SK-N-SH (cell line): ENCODE measurements at regions not wholly inside any gene's neighbourhood (a gene's known extent, or its start where the extent isn't known, plus 50 kb on each side); places are given as distances from the start of the nearest gene placed in this dataset.

Experiments used
- CTCF ChIA-PET: fragments of 300-600, 350-600 bp; formaldehyde crosslinking; extraction: SDS; loops from one replicate; lab custom pipeline; 2021; lab: Yijun Ruan, JAX
- POLR2A ChIA-PET: fragments of 350-600 bp; sonication (Branson Sonifier 250); formaldehyde crosslinking; extraction: SDS; loops from one replicate; lab custom pipeline; 2020; ENCODE audit warnings: antibody characterized with exemption, inconsistent platforms; lab: Yijun Ruan, JAX
- DNase-seq: peaks from one replicate; pipeline ENCODE4 v3.0.0; 2012
- H2AFZ ChIP-seq: fragments of 200-600 bp; sonication (generic); 2 replicates; pipeline ENCODE4 v1.8.1; 2016; ENCODE audit warnings: antibody characterized with exemption, mild to moderate bottlenecking, low read depth
- H3F3A ChIP-seq: fragments of 200-600 bp; sonication (generic); replicated peaks from 2 replicates; pipeline ENCODE3; 2016; ENCODE audit warnings: antibody characterized with exemption, mild to moderate bottlenecking; ENCODE audit not compliant: insufficient read depth
- H3K27ac ChIP-seq, 2 experiments: fragments of 200-500 bp in 1 of 2; fragments of 200-600 bp in 1 of 2; sonication (Bioruptor generic) in 1 of 2; sonication (generic), shearing (Covaris generic) in 1 of 2; 2 replicates each; pipeline versions ENCODE4 v1.5.1 to v1.6.1; 2014 to 2016; ENCODE audit warnings: low read depth in 2 of 2, inconsistent platforms in 1 of 2, low read length in 1 of 2, mild to moderate bottlenecking in 1 of 2, mixed read lengths in 1 of 2
- H3K27me3 ChIP-seq: fragments of 200-600 bp; sonication (generic), shearing (Covaris generic); 2 replicates; pipeline ENCODE4 v1.6.1; 2016; ENCODE audit warnings: mixed run types; ENCODE audit not compliant: insufficient read depth
- H3K36me3 ChIP-seq, 2 experiments: fragments of 200-500 bp in 1 of 2; fragments of 200-600 bp in 1 of 2; sonication (Bioruptor generic) in 1 of 2; sonication (generic) in 1 of 2; replicated peaks in 1 of 2; 2 replicates each; pipeline versions ENCODE3 to v1.5.1; 2014 to 2016; ENCODE audit warnings: low read length in 1 of 2, mild to moderate bottlenecking in 1 of 2; ENCODE audit not compliant: insufficient read depth in 2 of 2, control insufficient read depth in 1 of 2
- H3K4me1 ChIP-seq, 2 experiments: fragments of 200-500 bp in 1 of 2; fragments of 200-600 bp in 1 of 2; sonication (Bioruptor generic) in 1 of 2; sonication (generic), shearing (Covaris generic) in 1 of 2; 2 replicates each; pipeline versions ENCODE4 v1.5.1 to v1.6.1; 2014 to 2016; ENCODE audit warnings: low read depth in 1 of 2, low read length in 1 of 2, mixed run types in 1 of 2; ENCODE audit not compliant: insufficient read depth in 2 of 2, control insufficient read depth in 1 of 2
- H3K4me2 ChIP-seq: fragments of 200-600 bp; sonication (generic), shearing (Covaris generic); 2 replicates; pipeline ENCODE4 v1.6.1; 2017; ENCODE audit warnings: mixed run types
- H3K4me3 ChIP-seq, 2 experiments: fragments of 200-500 bp in 1 of 2; fragments of 200-600 bp in 1 of 2; sonication (Bioruptor generic) in 1 of 2; sonication (generic), shearing (Covaris generic) in 1 of 2; 2 replicates each; pipeline versions ENCODE4 v1.5.1 to v1.8.1; 2014 to 2016; ENCODE audit warnings: low read depth in 2 of 2, inconsistent platforms in 1 of 2, low read length in 1 of 2, mild to moderate bottlenecking in 1 of 2, mixed read lengths in 1 of 2, moderate library complexity in 1 of 2
- H3K79me2 ChIP-seq: fragments of 200-600 bp; sonication (generic); 2 replicates; pipeline ENCODE4 v1.8.1; 2017; ENCODE audit warnings: mild to moderate bottlenecking; ENCODE audit not compliant: insufficient read depth
- H3K9ac ChIP-seq: fragments of 200-600 bp; sonication (generic); 2 replicates; pipeline ENCODE4 v1.6.1; 2017; ENCODE audit warnings: mixed run types
- H3K9me2 ChIP-seq: fragments of 200-600 bp; sonication (generic); 2 replicates; pipeline ENCODE4 v1.6.1; 2017; ENCODE audit warnings: mixed run types
- H3K9me3 ChIP-seq: fragments of 200-600 bp; sonication (generic); 2 replicates; pipeline ENCODE4 v1.6.1; 2017; ENCODE audit warnings: mixed run types, mild to moderate bottlenecking, moderate library complexity
- H4K20me1 ChIP-seq: fragments of 200-600 bp; sonication (generic); 2 replicates; pipeline ENCODE4 v1.6.1; 2017; ENCODE audit warnings: mild to moderate bottlenecking, mixed run types; ENCODE audit not compliant: insufficient read depth
- CHD2 ChIP-seq: fragments of 150-350 bp; IDR thresholded peaks from 2 replicates; pipeline ENCODE4 v1.6.1; 2018; ENCODE audit warnings: low read length; ENCODE audit not compliant: partially characterized antibody
- EP300 ChIP-seq, 2 experiments: IDR thresholded peaks; 2 replicates each; pipeline versions ENCODE4 v1.4.0 to v1.6.1; 2012; ENCODE audit warnings: borderline replicate concordance in 1 of 2, low read depth in 1 of 2, low read length in 1 of 2
- FOSL2 ChIP-seq: IDR thresholded peaks from 2 replicates; pipeline ENCODE4 v1.4.0; 2012; ENCODE audit warnings: low read depth, mild to moderate bottlenecking, moderate library complexity, borderline replicate concordance
- FOXJ3 ChIP-seq: sonication (generic); formaldehyde crosslinking; IDR thresholded peaks from 2 replicates; pipeline ENCODE4 v1.5.1; 2020; ENCODE audit warnings: mild to moderate bottlenecking, missing genetic modification reagents
- GABPA ChIP-seq: IDR thresholded peaks from 2 replicates; pipeline ENCODE4 v1.4.0; 2012; ENCODE audit warnings: low read depth, mild to moderate bottlenecking
- GATA2 ChIP-seq: sonication (generic); formaldehyde crosslinking; IDR thresholded peaks from 2 replicates; pipeline ENCODE4 v1.5.0; 2020; ENCODE audit warnings: mild to moderate bottlenecking, missing genetic modification reagents
- JUND ChIP-seq: IDR thresholded peaks from 2 replicates; pipeline ENCODE4 v1.4.0; 2012
- MEF2A ChIP-seq: IDR thresholded peaks from 2 replicates; pipeline ENCODE4 v1.4.0; 2012; ENCODE audit warnings: low read depth, borderline replicate concordance
- NFIC ChIP-seq: IDR thresholded peaks from 2 replicates; pipeline ENCODE4 v1.4.0; 2012; ENCODE audit warnings: borderline replicate concordance
- RFX5 ChIP-seq: IDR thresholded peaks from 2 replicates; pipeline ENCODE4 v1.6.1; 2012; ENCODE audit warnings: mild to moderate bottlenecking, improper control_type of control experiment, low read length
- RXRA ChIP-seq: IDR thresholded peaks from 2 replicates; pipeline ENCODE4 v1.4.0; 2012; ENCODE audit warnings: low read depth, mild to moderate bottlenecking, borderline replicate concordance
- TEAD4 ChIP-seq: IDR thresholded peaks from 2 replicates; pipeline ENCODE4 v1.4.0; 2012; ENCODE audit warnings: mild to moderate bottlenecking, borderline replicate concordance; ENCODE audit not compliant: insufficient read depth
- YY1 ChIP-seq: IDR thresholded peaks from 2 replicates; pipeline ENCODE4 v1.4.0; 2012; ENCODE audit warnings: low read depth, mild to moderate bottlenecking
- WGBS: methylation state at CpG from one replicate; pipeline ENCODE4 v1.1.6; 2017; ENCODE audit warnings: low lambda C conversion rate; 5-methylcytosine and 5-hydroxymethylcytosine counted together
- TF ChIP-seq, protein P1 (sequence below): IDR thresholded peaks from 2 replicates; pipeline ENCODE4 v1.4.0; 2012; ENCODE audit warnings: low read depth
- TF ChIP-seq, protein P2 (sequence below): fragments of 150-350 bp; IDR thresholded peaks from 2 replicates; pipeline ENCODE4 v1.6.1; 2016; ENCODE audit warnings: mild to moderate bottlenecking, low read depth, low read length
- TF ChIP-seq, protein P3 (sequence below): IDR thresholded peaks from 2 replicates; pipeline ENCODE4 v1.4.0; 2012; ENCODE audit warnings: low read depth, borderline replicate concordance
- TF ChIP-seq, protein P4 (sequence below): IDR thresholded peaks from 2 replicates; pipeline ENCODE4 v1.4.0; 2012; ENCODE audit warnings: low read depth, borderline replicate concordance
- TF ChIP-seq, protein P5 (sequence below): fragments of 200-600 bp; sonication (generic); IDR thresholded peaks from 2 replicates; pipeline ENCODE4 v1.6.1; 2017; ENCODE audit warnings: antibody characterized with exemption, mild to moderate bottlenecking, moderate library complexity

DNA sequence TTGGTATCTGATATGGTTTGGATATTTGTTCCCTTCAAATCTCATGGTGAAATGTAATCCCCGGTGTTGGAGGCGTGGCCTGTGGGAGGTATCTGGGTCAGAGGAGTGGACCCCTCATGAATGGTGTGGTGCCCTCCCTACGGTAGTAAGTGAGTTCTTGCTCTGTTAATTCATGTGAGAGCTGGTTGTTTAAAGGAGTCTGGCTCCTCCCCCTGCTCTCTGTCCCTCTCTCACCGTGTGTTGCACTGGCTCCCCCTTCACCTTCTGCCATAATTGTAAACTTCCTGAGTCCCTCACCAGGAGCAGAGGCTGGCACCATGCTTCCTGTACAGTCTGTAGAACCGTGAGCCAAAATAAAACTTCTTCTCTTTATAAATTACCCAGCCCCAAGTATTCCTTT lies 246.9 kb upstream of the AGTR1 start:
- 0 out of 2 replicates have a peak overlapping the region, but pooled peaks have one; percentile 16 for H2AFZ ChIP-seq
- no peaks in the 10 kb centered on the region for H3K27me3 ChIP-seq
- no peak for DNase-seq
- H4K20me1 ChIP-seq, result no peaks in the 10 kb centered on the region
- no peak overlapping the region for H3K4me2 ChIP-seq
- ChIA-PET CTCF (no interaction called here), POLR2A (no interaction called here)
- no peak overlapping the region for H3K27ac ChIP-seq
- 51% methylated on average over 5 of the region's 5 CpGs for WGBS
- no peaks in the 10 kb centered on the region for H3K9me3 ChIP-seq
- no peaks in the 10 kb centered on the region for H3K9me2 ChIP-seq
- no peaks in the 10 kb centered on the region for H3K36me3 ChIP-seq
- no peak overlapping the region for H3K9ac ChIP-seq
- H3F3A ChIP-seq, result no peaks in the 10 kb centered on the region
- H3K79me2 ChIP-seq, result no peaks in the 10 kb centered on the region; the same call in 1 of the 2 replicates
- no peak overlapping the region for H3K4me3 ChIP-seq
- TF ChIP-seq, protein P1, sequence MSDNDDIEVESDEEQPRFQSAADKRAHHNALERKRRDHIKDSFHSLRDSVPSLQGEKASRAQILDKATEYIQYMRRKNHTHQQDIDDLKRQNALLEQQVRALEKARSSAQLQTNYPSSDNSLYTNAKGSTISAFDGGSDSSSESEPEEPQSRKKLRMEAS, result no peak
- TF ChIP-seq GATA2 (CRISPR knock-in tag) (no peak), JUND (no peak), CHD2 (no peak), RXRA (no peak), FOXJ3 (CRISPR knock-in tag) (no peak), RFX5 (no peak), TEAD4 (no peak), GABPA (no peak), EP300 (IDR thresholded peaks at IDR 0.05; ENCODE audit: borderline replicate concordance in 1 of 2, low read depth in 1 of 2, low read length in 1 of 2) (no peak), NFIC (no peak), YY1 (no peak), MEF2A (no peak), FOSL2 (no peak)
- TF ChIP-seq, protein P2, sequence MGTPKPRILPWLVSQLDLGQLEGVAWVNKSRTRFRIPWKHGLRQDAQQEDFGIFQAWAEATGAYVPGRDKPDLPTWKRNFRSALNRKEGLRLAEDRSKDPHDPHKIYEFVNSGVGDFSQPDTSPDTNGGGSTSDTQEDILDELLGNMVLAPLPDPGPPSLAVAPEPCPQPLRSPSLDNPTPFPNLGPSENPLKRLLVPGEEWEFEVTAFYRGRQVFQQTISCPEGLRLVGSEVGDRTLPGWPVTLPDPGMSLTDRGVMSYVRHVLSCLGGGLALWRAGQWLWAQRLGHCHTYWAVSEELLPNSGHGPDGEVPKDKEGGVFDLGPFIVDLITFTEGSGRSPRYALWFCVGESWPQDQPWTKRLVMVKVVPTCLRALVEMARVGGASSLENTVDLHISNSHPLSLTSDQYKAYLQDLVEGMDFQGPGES, result no peak
- TF ChIP-seq, protein P3, sequence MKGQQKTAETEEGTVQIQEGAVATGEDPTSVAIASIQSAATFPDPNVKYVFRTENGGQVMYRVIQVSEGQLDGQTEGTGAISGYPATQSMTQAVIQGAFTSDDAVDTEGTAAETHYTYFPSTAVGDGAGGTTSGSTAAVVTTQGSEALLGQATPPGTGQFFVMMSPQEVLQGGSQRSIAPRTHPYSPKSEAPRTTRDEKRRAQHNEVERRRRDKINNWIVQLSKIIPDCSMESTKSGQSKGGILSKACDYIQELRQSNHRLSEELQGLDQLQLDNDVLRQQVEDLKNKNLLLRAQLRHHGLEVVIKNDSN, result no peak
- TF ChIP-seq, protein P4, sequence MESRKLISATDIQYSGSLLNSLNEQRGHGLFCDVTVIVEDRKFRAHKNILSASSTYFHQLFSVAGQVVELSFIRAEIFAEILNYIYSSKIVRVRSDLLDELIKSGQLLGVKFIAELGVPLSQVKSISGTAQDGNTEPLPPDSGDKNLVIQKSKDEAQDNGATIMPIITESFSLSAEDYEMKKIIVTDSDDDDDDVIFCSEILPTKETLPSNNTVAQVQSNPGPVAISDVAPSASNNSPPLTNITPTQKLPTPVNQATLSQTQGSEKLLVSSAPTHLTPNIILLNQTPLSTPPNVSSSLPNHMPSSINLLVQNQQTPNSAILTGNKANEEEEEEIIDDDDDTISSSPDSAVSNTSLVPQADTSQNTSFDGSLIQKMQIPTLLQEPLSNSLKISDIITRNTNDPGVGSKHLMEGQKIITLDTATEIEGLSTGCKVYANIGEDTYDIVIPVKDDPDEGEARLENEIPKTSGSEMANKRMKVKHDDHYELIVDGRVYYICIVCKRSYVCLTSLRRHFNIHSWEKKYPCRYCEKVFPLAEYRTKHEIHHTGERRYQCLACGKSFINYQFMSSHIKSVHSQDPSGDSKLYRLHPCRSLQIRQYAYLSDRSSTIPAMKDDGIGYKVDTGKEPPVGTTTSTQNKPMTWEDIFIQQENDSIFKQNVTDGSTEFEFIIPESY, result no peak
- TF ChIP-seq, protein P5, sequence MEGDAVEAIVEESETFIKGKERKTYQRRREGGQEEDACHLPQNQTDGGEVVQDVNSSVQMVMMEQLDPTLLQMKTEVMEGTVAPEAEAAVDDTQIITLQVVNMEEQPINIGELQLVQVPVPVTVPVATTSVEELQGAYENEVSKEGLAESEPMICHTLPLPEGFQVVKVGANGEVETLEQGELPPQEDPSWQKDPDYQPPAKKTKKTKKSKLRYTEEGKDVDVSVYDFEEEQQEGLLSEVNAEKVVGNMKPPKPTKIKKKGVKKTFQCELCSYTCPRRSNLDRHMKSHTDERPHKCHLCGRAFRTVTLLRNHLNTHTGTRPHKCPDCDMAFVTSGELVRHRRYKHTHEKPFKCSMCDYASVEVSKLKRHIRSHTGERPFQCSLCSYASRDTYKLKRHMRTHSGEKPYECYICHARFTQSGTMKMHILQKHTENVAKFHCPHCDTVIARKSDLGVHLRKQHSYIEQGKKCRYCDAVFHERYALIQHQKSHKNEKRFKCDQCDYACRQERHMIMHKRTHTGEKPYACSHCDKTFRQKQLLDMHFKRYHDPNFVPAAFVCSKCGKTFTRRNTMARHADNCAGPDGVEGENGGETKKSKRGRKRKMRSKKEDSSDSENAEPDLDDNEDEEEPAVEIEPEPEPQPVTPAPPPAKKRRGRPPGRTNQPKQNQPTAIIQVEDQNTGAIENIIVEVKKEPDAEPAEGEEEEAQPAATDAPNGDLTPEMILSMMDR, result no peak
- H3K4me1 ChIP-seq, result no peaks in the 10 kb centered on the region
